Uterus (tissue), 3 donors: ENCODE measurements at regions not wholly inside any gene's neighbourhood (a gene's known extent, or its start where the extent isn't known, plus 50 kb on each side); places are given as distances from the start of the nearest gene placed in this dataset.

Experiments
- DNase-seq, 2 donors: peaks; one replicate each; pipeline ENCODE4 v3.0.0-alpha.2; 2019 to 2020
- H3K27ac ChIP-seq, 2 donors: fragments of 200-600 bp; sonication (generic); 1 replicate in 1 of 2; 2 replicates in 1 of 2; pipeline ENCODE4 v1.5.1; 2016 to 2018
- H3K27me3 ChIP-seq, 2 donors: fragments of 200-600 bp; sonication (generic); one replicate each; pipeline ENCODE4 v1.5.1; 2018 to 2019; ENCODE audit warnings: control low read depth in 1 of 2
- H3K36me3 ChIP-seq, 2 donors: fragments of 200-600 bp; sonication (generic); one replicate each; pipeline ENCODE4 v1.5.1; 2019; ENCODE audit warnings: control low read depth in 1 of 2
- H3K4me1 ChIP-seq, 2 donors: fragments of 200-600 bp; sonication (generic); one replicate each; pipeline ENCODE4 v1.5.1; 2018 to 2019; ENCODE audit warnings: control low read depth in 1 of 2
- H3K4me3 ChIP-seq, 2 donors: fragments of 200-600 bp; sonication (generic); 1 replicate in 1 of 2; 2 replicates in 1 of 2; pipeline ENCODE4 v1.5.1; 2018 to 2019; ENCODE audit warnings: mild to moderate bottlenecking in 1 of 2
- H3K9me3 ChIP-seq, 2 donors: fragments of 200-600 bp; sonication (generic); one replicate each; pipeline ENCODE4 v1.5.1; 2019; ENCODE audit warnings: control low read depth in 1 of 2
- CTCF ChIP-seq, 4 experiments: fragments of 200-600 bp in 2 of 4; fragments of 450-650 bp in 2 of 4; sonication (generic) in 2 of 4; IDR thresholded peaks; one replicate each; pipeline ENCODE4 v1.5.1; 2016 to 2019; ENCODE audit warnings: antibody characterized with exemption in 4 of 4, mild to moderate bottlenecking in 2 of 4, moderate library complexity in 1 of 4
- POLR2A ChIP-seq, 2 donors: fragments of 450-650 bp; IDR thresholded peaks; one replicate each; pipeline ENCODE4 v1.6.1; 2016; ENCODE audit warnings: antibody characterized with exemption in 2 of 2, mild to moderate bottlenecking in 1 of 2, moderate library complexity in 1 of 2
- intact Hi-C: fragments of 100-400 bp; cut with DNase I; formaldehyde crosslinking; loops from one replicate; pipeline ENCODE4 v1.15.1; 2023; ENCODE audit warnings: low total_unique reads
- donor health status: DM: yes; HTN: yes; CAD: no.

- Histone ChIP-seq H3K9me3 (no peaks in the 10 kb centered on the region), H3K36me3 (no peaks in the 10 kb centered on the region), H3K27ac (no peak overlapping the region), H3K4me3 (no peak overlapping the region), H3K4me1 (no peaks in the 10 kb centered on the region), H3K27me3 (no peaks in the 10 kb centered on the region)
- intact Hi-C loops, result no loop called here
- TF ChIP-seq POLR2A (IDR thresholded peaks at IDR 0.05) (no peak), CTCF (IDR thresholded peaks at IDR 0.05) (peak; percentile 59 to 74 (median 68))
- DNase-seq, result peak in 1 of 2 donors; percentile 35
Observed at GRCh38 chr20:39268981-39269461, 306.9 kb downstream of the DHX35 start.

GRCh38 chr20:39268491-39268951 is 306.4 kb downstream of the DHX35 start:
- intact Hi-C loops, result no loop called here
- no peak overlapping the region for H3K27ac ChIP-seq
- no peak for TF ChIP-seq POLR2A (IDR thresholded peaks at IDR 0.05)
- TF ChIP-seq CTCF (IDR thresholded peaks at IDR 0.05), result no peak
- DNase-seq, result no peak
- no peak overlapping the region for H3K4me3 ChIP-seq
- no peaks in the 10 kb centered on the region for H3K9me3 ChIP-seq
- H3K36me3 ChIP-seq, result no peaks in the 10 kb centered on the region
- no peaks in the 10 kb centered on the region for H3K27me3 ChIP-seq
- no peaks in the 10 kb centered on the region for H3K4me1 ChIP-seq

DNA sequence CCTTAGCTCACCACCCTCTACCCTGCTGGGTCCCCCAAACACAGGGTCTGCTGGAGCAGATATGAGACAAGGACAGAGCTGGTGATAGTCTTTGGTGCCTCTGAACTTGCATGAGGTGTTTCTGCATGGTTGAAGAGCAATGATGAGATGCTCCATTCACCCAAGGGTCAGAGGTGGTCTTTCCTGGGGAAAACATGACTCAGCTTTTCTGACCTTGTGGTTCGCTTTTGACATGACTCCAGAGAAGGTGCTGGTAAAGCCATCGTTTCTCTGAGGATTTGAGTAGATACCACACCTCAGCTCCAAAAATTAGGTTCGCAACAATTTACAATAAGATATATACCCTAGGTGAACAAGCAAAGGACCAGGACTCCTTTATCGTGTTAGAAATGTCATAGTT is 304.8 kb downstream of the DHX35 start:
- intact Hi-C loops, result no loop called here
- Histone ChIP-seq H3K4me3 (no peak overlapping the region), H3K9me3 (no peaks in the 10 kb centered on the region), H3K4me1 (no peaks in the 10 kb centered on the region), H3K27ac (no peak overlapping the region), H3K27me3 (no peaks in the 10 kb centered on the region), H3K36me3 (no peaks in the 10 kb centered on the region)
- TF ChIP-seq POLR2A (IDR thresholded peaks at IDR 0.05) (no peak), CTCF (IDR thresholded peaks at IDR 0.05) (no peak)
- DNase-seq, result no peak

GRCh38 chr20:39264506-39265172 is 302.5 kb downstream of the DHX35 start:
- Histone ChIP-seq H3K27ac (no peak overlapping the region), H3K36me3 (no peaks in the 10 kb centered on the region), H3K27me3 (no peaks in the 10 kb centered on the region), H3K9me3 (no peaks in the 10 kb centered on the region), H3K4me3 (no peak overlapping the region), H3K4me1 (no peaks in the 10 kb centered on the region)
- intact Hi-C loops, result no loop called here
- TF ChIP-seq CTCF (IDR thresholded peaks at IDR 0.05), result peak; percentile 65 to 84 (median 71)
- TF ChIP-seq POLR2A (IDR thresholded peaks at IDR 0.05), result no peak
- DNase-seq, result peak; percentile 65 to 68

DNA sequence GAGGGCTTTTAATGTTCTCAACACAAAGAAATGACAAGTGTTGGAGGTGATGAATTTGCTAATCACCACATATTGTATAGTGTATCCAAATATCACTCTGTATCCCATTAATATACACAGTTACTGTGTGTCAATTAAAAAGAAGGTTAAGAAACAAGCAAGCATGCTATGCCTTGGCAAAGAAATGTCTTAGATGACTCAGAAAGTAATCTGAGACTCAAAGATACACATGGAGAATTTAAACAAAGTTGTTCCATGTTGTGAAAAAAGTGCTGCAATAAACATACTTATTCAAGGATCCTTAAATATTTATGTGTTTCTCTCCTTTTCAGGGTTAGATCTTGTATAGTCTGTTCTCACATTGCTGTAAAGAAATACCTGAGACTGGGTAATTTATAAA is 300.9 kb downstream of the DHX35 start:
- Histone ChIP-seq H3K4me1 (no peaks in the 10 kb centered on the region), H3K4me3 (no peak overlapping the region), H3K36me3 (no peaks in the 10 kb centered on the region), H3K9me3 (no peaks in the 10 kb centered on the region), H3K27ac (no peak overlapping the region), H3K27me3 (no peaks in the 10 kb centered on the region)
- no peak for TF ChIP-seq CTCF (IDR thresholded peaks at IDR 0.05)
- TF ChIP-seq POLR2A (IDR thresholded peaks at IDR 0.05), result no peak
- no peak for DNase-seq
- intact Hi-C loops, result no loop called here
